BLaER1 (cell line): ENCODE measurements at regions not wholly inside any gene's neighbourhood (a gene's known extent, or its start where the extent isn't known, plus 50 kb on each side); places are given as distances from the start of the nearest gene placed in this dataset.

Experiments
- H3K27ac ChIP-seq: shearing (Covaris generic); formaldehyde crosslinking; 2 replicates; pipeline ENCODE4 v1.8.1; 2022
- H3K27me3 ChIP-seq: shearing (Covaris generic); formaldehyde crosslinking; 2 replicates; pipeline ENCODE4 v1.8.1; 2022
- H3K36me3 ChIP-seq: shearing (Covaris generic); formaldehyde crosslinking; 2 replicates; pipeline ENCODE4 v1.8.1; 2022
- H3K4me1 ChIP-seq: shearing (Covaris generic); formaldehyde crosslinking; 2 replicates; pipeline ENCODE4 v1.8.1; 2022
- H3K4me2 ChIP-seq: shearing (Covaris generic); formaldehyde crosslinking; 2 replicates; pipeline ENCODE4 v1.8.1; 2022
- H3K4me3 ChIP-seq: shearing (Covaris generic); formaldehyde crosslinking; 2 replicates; pipeline ENCODE4 v1.8.1; 2022
- H3K9ac ChIP-seq: shearing (Covaris generic); formaldehyde crosslinking; 2 replicates; pipeline ENCODE4 v1.8.1; 2022
- H3K9me3 ChIP-seq: shearing (Covaris generic); formaldehyde crosslinking; 2 replicates; pipeline ENCODE4 v1.8.1; 2022
- H4K20me1 ChIP-seq: shearing (Covaris generic); formaldehyde crosslinking; 2 replicates; pipeline ENCODE4 v1.8.1; 2022
- Cebpa-rat ChIP-seq: shearing (Covaris generic); IDR thresholded peaks from 2 replicates; pipeline ENCODE4 v1.8.1; 2022

- Histone ChIP-seq H3K4me1 (no peaks in the 10 kb centered on the region), H4K20me1 (no peaks in the 10 kb centered on the region), H3K4me2 (no peak overlapping the region), H3K27ac (no peak overlapping the region), H3K4me3 (no peak overlapping the region), H3K9ac (no peak overlapping the region), H3K36me3 (no peaks in the 10 kb centered on the region), H3K9me3 (no peaks in the 10 kb centered on the region), H3K27me3 (no peaks in the 10 kb centered on the region)
- TF ChIP-seq Cebpa-rat = no peak
These were observed 111.0 kb upstream of the GPC1 start for GRCh38 chr2:240324312-240325015.

DNA sequence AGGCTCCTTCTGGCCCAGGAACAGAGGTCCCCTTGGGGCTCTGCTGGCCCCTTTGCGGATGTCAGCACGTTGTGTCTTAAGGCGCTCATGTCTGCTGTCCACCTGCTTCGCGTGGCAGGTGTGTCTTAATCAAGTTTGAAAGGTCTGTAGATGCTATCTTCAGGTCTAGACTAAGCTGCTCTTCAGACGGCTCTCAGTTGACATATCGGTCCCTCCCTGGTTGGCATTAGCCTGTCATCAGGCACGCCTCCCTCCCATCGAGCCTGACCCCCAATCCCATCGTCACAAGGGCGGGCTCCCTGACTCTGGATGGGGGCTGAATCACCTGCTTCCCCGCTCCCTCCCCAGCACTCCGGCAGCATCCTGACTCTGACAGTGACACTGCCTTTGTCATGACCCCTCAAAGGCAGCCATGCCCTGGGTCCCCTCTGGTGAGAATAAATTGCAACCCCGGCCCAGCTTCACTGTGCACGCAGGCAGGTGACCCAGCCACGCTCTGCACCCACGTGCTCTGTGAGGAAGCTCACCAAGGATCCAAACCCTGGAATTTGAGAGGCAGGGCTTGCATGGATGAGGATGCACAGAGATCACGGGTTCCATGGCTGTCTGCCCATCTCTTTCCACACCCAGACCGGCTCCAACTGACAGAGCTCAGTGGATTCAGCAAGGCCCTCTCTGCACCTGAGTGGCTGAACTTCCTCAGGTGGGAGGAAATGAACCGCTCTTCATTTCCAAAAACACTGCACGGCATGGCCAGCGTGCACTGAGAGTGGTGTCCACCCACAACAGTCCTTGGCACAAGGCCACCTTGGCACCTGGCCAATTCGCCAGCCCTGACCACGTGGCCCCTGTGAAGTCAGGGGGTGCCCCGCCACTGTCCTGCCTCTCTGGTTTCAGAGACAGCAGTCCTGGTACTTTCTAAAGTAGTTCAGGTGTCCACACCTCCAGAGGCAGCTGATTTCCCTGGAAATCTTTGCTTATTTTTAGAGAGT lies 110.2 kb upstream of the GPC1 start:
- no peaks in the 10 kb centered on the region for H3K9me3 ChIP-seq
- no peak overlapping the region for H3K27ac ChIP-seq
- no peaks in the 10 kb centered on the region for H4K20me1 ChIP-seq
- no peaks in the 10 kb centered on the region for H3K4me1 ChIP-seq
- no peak for TF ChIP-seq Cebpa-rat
- no peak overlapping the region for H3K9ac ChIP-seq
- H3K36me3 ChIP-seq = no peaks in the 10 kb centered on the region
- H3K4me2 ChIP-seq = no peak overlapping the region
- H3K4me3 ChIP-seq = no peak overlapping the region
- H3K27me3 ChIP-seq = no peaks in the 10 kb centered on the region

GRCh38 chr2:240326246-240326645 lies 109.2 kb upstream of the GPC1 start:
- no peaks in the 10 kb centered on the region for H3K4me1 ChIP-seq
- no peaks in the 10 kb centered on the region for H3K27me3 ChIP-seq
- no peak overlapping the region for H3K4me3 ChIP-seq
- no peaks in the 10 kb centered on the region for H4K20me1 ChIP-seq
- H3K36me3 ChIP-seq = no peaks in the 10 kb centered on the region
- no peak overlapping the region for H3K9ac ChIP-seq
- no peak for TF ChIP-seq Cebpa-rat
- H3K9me3 ChIP-seq = peaks cover 3% of the 10 kb centered on the region
- H3K4me2 ChIP-seq = no peak overlapping the region
- no peak overlapping the region for H3K27ac ChIP-seq

DNA sequence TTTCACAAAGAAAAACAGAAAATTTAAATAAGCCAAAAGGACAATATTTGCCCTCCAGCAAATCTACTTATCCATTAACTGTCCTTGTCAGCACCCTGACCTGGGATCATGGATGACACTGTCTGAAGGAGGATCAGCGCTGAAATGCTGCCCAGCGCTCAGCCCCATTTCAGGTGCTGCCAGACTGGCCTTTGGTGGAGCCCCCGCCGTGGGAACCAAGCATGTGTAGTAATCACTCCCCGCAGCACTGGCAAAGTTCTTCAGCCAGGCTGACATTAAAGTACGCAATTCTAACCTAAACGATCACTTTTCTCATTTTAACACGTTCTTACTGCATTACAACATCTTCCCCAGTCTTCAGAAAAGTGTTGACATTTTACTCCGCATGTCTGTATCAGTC lies 108.6 kb upstream of the GPC1 start:
- H3K9me3 ChIP-seq = peaks cover 9% of the 10 kb centered on the region
- H3K9ac ChIP-seq = no peak overlapping the region
- no peaks in the 10 kb centered on the region for H3K4me1 ChIP-seq
- H3K27me3 ChIP-seq = no peaks in the 10 kb centered on the region
- no peak overlapping the region for H3K4me2 ChIP-seq
- TF ChIP-seq Cebpa-rat = no peak
- no peaks in the 10 kb centered on the region for H4K20me1 ChIP-seq
- no peak overlapping the region for H3K27ac ChIP-seq
- H3K4me3 ChIP-seq = no peak overlapping the region
- no peaks in the 10 kb centered on the region for H3K36me3 ChIP-seq

DNA sequence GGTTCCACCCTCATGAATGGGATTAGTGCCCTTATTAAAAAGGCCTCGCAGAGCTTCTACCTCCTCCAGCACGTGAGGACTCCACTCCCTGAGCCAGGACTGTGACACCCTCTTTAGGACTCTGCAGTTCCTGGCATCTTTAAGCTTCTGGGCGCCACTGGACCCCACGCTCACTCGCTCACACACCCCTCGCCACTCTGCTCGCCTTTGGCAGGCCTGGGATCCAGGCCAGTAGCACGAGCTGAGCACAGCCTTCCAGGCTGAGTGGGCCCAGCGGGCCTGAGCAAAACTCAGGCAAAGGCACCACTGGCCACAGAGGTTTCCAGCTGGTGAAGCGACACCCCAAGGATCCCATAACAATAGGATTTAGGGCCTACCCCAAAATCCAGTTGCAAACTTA lies 107.9 kb upstream of the GPC1 start:
- Histone ChIP-seq H4K20me1 (no peaks in the 10 kb centered on the region), H3K36me3 (no peaks in the 10 kb centered on the region), H3K27me3 (no peaks in the 10 kb centered on the region), H3K9me3 (peaks cover 16% of the 10 kb centered on the region), H3K9ac (no peak overlapping the region), H3K27ac (no peak overlapping the region), H3K4me2 (no peak overlapping the region), H3K4me1 (no peaks in the 10 kb centered on the region), H3K4me3 (no peak overlapping the region)
- TF ChIP-seq Cebpa-rat = no peak

GRCh38 chr2:240328526-240328925 lies 106.9 kb upstream of the GPC1 start:
- peaks cover 18% of the 10 kb centered on the region for H3K9me3 ChIP-seq
- H3K36me3 ChIP-seq = no peaks in the 10 kb centered on the region
- H3K4me2 ChIP-seq = no peak overlapping the region
- no peak overlapping the region for H3K27ac ChIP-seq
- H3K4me1 ChIP-seq = no peaks in the 10 kb centered on the region
- H3K9ac ChIP-seq = no peak overlapping the region
- TF ChIP-seq Cebpa-rat = no peak
- no peak overlapping the region for H3K4me3 ChIP-seq
- H3K27me3 ChIP-seq = no peaks in the 10 kb centered on the region
- no peaks in the 10 kb centered on the region for H4K20me1 ChIP-seq

DNA sequence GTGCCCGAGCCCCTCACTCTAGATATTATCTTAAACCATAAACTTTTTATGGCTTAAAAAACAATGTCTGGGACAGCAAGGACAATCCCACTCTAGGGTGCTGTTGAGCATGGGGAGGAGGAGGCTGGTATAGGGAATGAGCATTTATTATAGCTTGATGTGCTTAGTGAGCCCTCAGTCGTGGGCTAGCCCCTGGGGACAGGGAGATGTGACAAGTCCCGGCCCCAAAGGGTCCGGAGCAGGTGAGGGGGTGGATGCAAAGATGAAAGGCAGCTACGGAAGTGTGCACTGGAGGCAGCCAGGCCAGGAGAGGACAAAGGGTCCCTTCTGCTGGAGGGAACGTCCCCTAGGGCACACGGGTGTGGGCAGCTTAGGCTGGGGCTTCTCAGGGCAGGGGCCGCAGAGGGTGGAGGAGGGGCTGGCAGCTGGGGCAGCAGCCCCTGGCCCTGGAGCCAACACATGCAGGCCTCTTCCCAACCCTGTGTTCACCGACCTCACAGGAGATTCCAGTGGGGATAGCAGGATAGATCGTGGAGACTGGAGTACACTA lies 106.3 kb upstream of the GPC1 start:
- no peak overlapping the region for H3K27ac ChIP-seq
- no peak overlapping the region for H3K4me3 ChIP-seq
- no peaks in the 10 kb centered on the region for H3K27me3 ChIP-seq
- no peak for TF ChIP-seq Cebpa-rat
- no peak overlapping the region for H3K9ac ChIP-seq
- no peaks in the 10 kb centered on the region for H3K36me3 ChIP-seq
- peaks cover 18% of the 10 kb centered on the region for H3K9me3 ChIP-seq
- no peaks in the 10 kb centered on the region for H3K4me1 ChIP-seq
- no peaks in the 10 kb centered on the region for H4K20me1 ChIP-seq
- no peak overlapping the region for H3K4me2 ChIP-seq

DNA sequence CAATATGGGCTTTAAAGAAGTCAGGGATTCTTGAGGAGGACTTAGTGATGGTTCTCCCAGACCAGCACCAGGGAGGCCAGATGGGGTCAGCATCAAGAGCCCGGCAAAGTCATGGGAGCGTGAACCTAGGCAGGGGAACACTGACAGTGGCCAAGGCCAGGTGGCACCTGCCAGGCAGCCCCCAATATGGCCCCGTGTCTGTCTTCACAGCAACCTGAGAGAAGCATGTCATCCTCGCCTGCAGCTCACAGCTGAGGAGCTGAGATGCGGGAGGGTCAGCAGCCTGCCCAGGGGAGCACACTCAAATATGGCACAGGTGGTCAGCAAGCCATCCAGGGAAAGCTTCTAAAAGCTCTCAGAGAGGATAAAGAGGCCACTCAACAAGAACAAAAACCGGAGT lies 105.7 kb upstream of the GPC1 start:
- Histone ChIP-seq H3K9ac (no peak overlapping the region), H3K27me3 (no peaks in the 10 kb centered on the region), H3K27ac (no peak overlapping the region), H3K4me3 (no peak overlapping the region), H3K4me1 (no peaks in the 10 kb centered on the region), H4K20me1 (no peaks in the 10 kb centered on the region), H3K9me3 (peaks cover 18% of the 10 kb centered on the region), H3K4me2 (no peak overlapping the region), H3K36me3 (no peaks in the 10 kb centered on the region)
- no peak for TF ChIP-seq Cebpa-rat

GRCh38 chr2:240333985-240334384 lies 101.5 kb upstream of the GPC1 start:
- Histone ChIP-seq H3K4me1 (no peaks in the 10 kb centered on the region), H4K20me1 (no peaks in the 10 kb centered on the region), H3K9me3 (peaks cover 21% of the 10 kb centered on the region), H3K27me3 (no peaks in the 10 kb centered on the region), H3K27ac (no peak overlapping the region), H3K4me2 (no peak overlapping the region), H3K36me3 (no peaks in the 10 kb centered on the region), H3K9ac (no peak overlapping the region), H3K4me3 (no peak overlapping the region)
- no peak for TF ChIP-seq Cebpa-rat

GRCh38 chr2:240335061-240335460 lies 100.4 kb upstream of the GPC1 start:
- Histone ChIP-seq H3K4me1 (no peaks in the 10 kb centered on the region), H3K36me3 (no peaks in the 10 kb centered on the region), H3K27ac (no peak overlapping the region), H3K9me3 (peaks cover 21% of the 10 kb centered on the region), H4K20me1 (no peaks in the 10 kb centered on the region), H3K9ac (no peak overlapping the region), H3K4me3 (no peak overlapping the region), H3K4me2 (no peak overlapping the region), H3K27me3 (no peaks in the 10 kb centered on the region)
- TF ChIP-seq Cebpa-rat = no peak
